WTC11 (cell line): ENCODE measurements at regions not wholly inside any gene's neighbourhood (a gene's known extent, or its start where the extent isn't known, plus 50 kb on each side); places are given as distances from the start of the nearest gene placed in this dataset.

ENCODE experiments used
- ATAC-seq: fragments of 200-7000 bp; cut with Tn5 transposase; 2 replicates; pipeline ENCODE4 v1.10.0; 2021; ENCODE audit warnings: mild to moderate bottlenecking, moderate library complexity
- CTCF ChIA-PET: fragments of 300-600 bp; sonication (Branson Sonifier 250); formaldehyde crosslinking; loops from one replicate; lab custom pipeline; 2021; ENCODE audit warnings: antibody characterized with exemption; lab: Charles Lee
- POLR2A ChIA-PET: fragments of 350-600 bp; sonication (Branson Sonifier 250); formaldehyde crosslinking; loops from one replicate; lab custom pipeline; 2021; ENCODE audit warnings: antibody characterized with exemption; lab: Charles Lee
- DNase-seq: peaks from one replicate; pipeline ENCODE4 v3.0.0; 2021; ENCODE audit warnings: low spot score
- H3K27ac Mint-ChIP-seq: 2 replicates; pipeline ENCODE4 v1.8.0; 2021; ENCODE audit warnings: mixed read lengths
- H3K27me3 Mint-ChIP-seq: 2 replicates; pipeline ENCODE4 v1.8.0; 2021; ENCODE audit warnings: low read depth, mild to moderate bottlenecking, moderate library complexity, mixed read lengths
- H3K36me3 Mint-ChIP-seq: 2 replicates; pipeline ENCODE4 v1.8.0; 2021; ENCODE audit warnings: mixed read lengths
- H3K4me1 Mint-ChIP-seq: 2 replicates; pipeline ENCODE4 v1.8.0; 2022; ENCODE audit warnings: mixed read lengths
- H3K4me3 Mint-ChIP-seq: 2 replicates; pipeline ENCODE4 v1.8.0; 2021; ENCODE audit warnings: mild to moderate bottlenecking, moderate library complexity, mixed read lengths
- H3K9me3 Mint-ChIP-seq: 2 replicates; pipeline ENCODE4 v1.8.0; 2021; ENCODE audit warnings: mixed read lengths
- ARID4B ChIP-seq: sonication (generic); formaldehyde crosslinking; IDR thresholded peaks from 2 replicates; pipeline ENCODE4 v1.8.0; 2023; ENCODE audit warnings: missing genetic modification reagents, mild to moderate bottlenecking, borderline replicate concordance
- ATF1 ChIP-seq: sonication (generic); formaldehyde crosslinking; IDR thresholded peaks from 2 replicates; pipeline ENCODE4 v1.8.1; 2023; ENCODE audit warnings: mild to moderate bottlenecking, moderate library complexity, missing genetic modification reagents
- ATF3 ChIP-seq: sonication (generic); formaldehyde crosslinking; conservative IDR thresholded peaks from 2 replicates; pipeline ENCODE4 v1.8.1; 2022; ENCODE audit warnings: mild to moderate bottlenecking, missing genetic modification reagents
- CREB1 ChIP-seq: sonication (generic); formaldehyde crosslinking; IDR thresholded peaks from 2 replicates; pipeline ENCODE4 v1.8.0; 2023; ENCODE audit warnings: mild to moderate bottlenecking, missing genetic modification reagents
- E2F5 ChIP-seq: sonication (generic); formaldehyde crosslinking; IDR thresholded peaks from 2 replicates; pipeline ENCODE4 v1.8.1; 2022; ENCODE audit warnings: mild to moderate bottlenecking, moderate library complexity, missing genetic modification reagents
- GABPB1 ChIP-seq: sonication (generic); formaldehyde crosslinking; IDR thresholded peaks from 2 replicates; pipeline ENCODE4 v1.8.1; 2023; ENCODE audit warnings: mild to moderate bottlenecking, missing genetic modification reagents
- JAZF1 ChIP-seq: fragments of 250-450 bp; sonication (Bioruptor Pico); IDR thresholded peaks from 2 replicates; pipeline ENCODE4 v1.9.0; 2021; ENCODE audit warnings: moderate library complexity, mild to moderate bottlenecking, inconsistent platforms
- MLX ChIP-seq: sonication (generic); formaldehyde crosslinking; IDR thresholded peaks from 2 replicates; pipeline ENCODE4 v1.8.1; 2023; ENCODE audit warnings: mild to moderate bottlenecking, missing genetic modification reagents, moderate library complexity
- NFE2L1 ChIP-seq: sonication (generic); formaldehyde crosslinking; IDR thresholded peaks from 2 replicates; pipeline ENCODE4 v1.8.1; 2023; ENCODE audit warnings: missing genetic modification reagents
- NR1H2 ChIP-seq: sonication (generic); formaldehyde crosslinking; IDR thresholded peaks from 2 replicates; pipeline ENCODE4 v1.9.0; 2021; ENCODE audit warnings: mild to moderate bottlenecking, moderate library complexity, missing genetic modification reagents
- RORB ChIP-seq: fragments of 250-450 bp; sonication (Bioruptor Pico); IDR thresholded peaks from 2 replicates; pipeline ENCODE4 v1.9.0; 2021; ENCODE audit warnings: mild to moderate bottlenecking
- SP1 ChIP-seq: sonication (generic); formaldehyde crosslinking; conservative IDR thresholded peaks from 2 replicates; pipeline ENCODE4 v1.8.1; 2022; ENCODE audit warnings: missing genetic modification reagents
- TEAD4 ChIP-seq: sonication (generic); formaldehyde crosslinking; IDR thresholded peaks from 2 replicates; pipeline ENCODE4 v1.8.0; 2022; ENCODE audit warnings: mild to moderate bottlenecking, missing genetic modification reagents
- USF1 ChIP-seq: sonication (generic); formaldehyde crosslinking; IDR thresholded peaks from 2 replicates; pipeline ENCODE4 v1.8.0; 2022; ENCODE audit warnings: mild to moderate bottlenecking, missing genetic modification reagents
- USF2 ChIP-seq: sonication (generic); formaldehyde crosslinking; IDR thresholded peaks from 2 replicates; pipeline ENCODE4 v1.8.1; 2023; ENCODE audit warnings: mild to moderate bottlenecking, missing genetic modification reagents, moderate library complexity
- ZNF138 ChIP-seq: sonication (generic); formaldehyde crosslinking; conservative IDR thresholded peaks from 2 replicates; pipeline ENCODE4 v1.8.1; 2022; ENCODE audit warnings: mild to moderate bottlenecking, moderate library complexity, missing genetic modification reagents
- ZNF317 ChIP-seq: sonication (generic); formaldehyde crosslinking; IDR thresholded peaks from 2 replicates; pipeline ENCODE4 v1.8.1; 2023; ENCODE audit warnings: low read depth, mild to moderate bottlenecking, moderate library complexity, missing genetic modification reagents, borderline replicate concordance
- ZNF423 ChIP-seq: fragments of 250-450 bp; sonication (Bioruptor Pico); IDR thresholded peaks from 2 replicates; pipeline ENCODE4 v2.1.2; 2022; ENCODE audit warnings: mild to moderate bottlenecking, moderate library complexity
- ZSCAN18 ChIP-seq: fragments of 250-450 bp; sonication (Bioruptor Pico); IDR thresholded peaks from 2 replicates; pipeline ENCODE4 v2.1.2; 2022; ENCODE audit warnings: mild to moderate bottlenecking, moderate library complexity

- TF ChIP-seq ATF1 (CRISPR knock-in tag) (no peak), ARID4B (CRISPR knock-in tag) (no peak), ZNF317 (CRISPR knock-in tag) (no peak), USF1 (CRISPR knock-in tag) (no peak), MLX (CRISPR knock-in tag) (no peak), GABPB1 (CRISPR knock-in tag) (no peak)
- TF ChIP-seq, all 79 proteins: peak for 0
Observed at GRCh38 chrX:39450234-39450977, 647.4 kb downstream of the BCOR start (continued).

GRCh38 chrX:39451046-39451445, 646.7 kb downstream of the BCOR start:
- H3K4me1 Mint-ChIP-seq = peaks cover 6% of the 10 kb centered on the region; the same call in 1 of the 2 replicates
- H3K4me3 Mint-ChIP-seq = no peak overlapping the region

GRCh38 chrX:39452401-39452800, 645.4 kb downstream of the BCOR start:
- Mint-ChIP-seq H3K27me3 (no peaks in the 10 kb centered on the region; the same call in 1 of the 2 replicates), H3K27ac (no peak overlapping the region), H3K36me3 (peaks cover 8% of the 10 kb centered on the region), H3K4me3 (no peak overlapping the region), H3K9me3 (peaks cover 11% of the 10 kb centered on the region), H3K4me1 (peaks cover 6% of the 10 kb centered on the region; the same call in 1 of the 2 replicates)
- ChIA-PET POLR2A (no interaction called here), CTCF (interaction anchor here (1.1 kb wide), 1 partner anchor 25 kb away, joined by 5 read pairs; no protein-coding TSS in a partner anchor)
- DNase-seq (no peak), ATAC-seq (no peak)
- TF ChIP-seq ATF3 (CRISPR knock-in tag) = no peak
- no peak for TF ChIP-seq ZSCAN18 (CRISPR knock-in tag)
- TF ChIP-seq SP1 (CRISPR knock-in tag) = no peak
- TF ChIP-seq E2F5 = no peak
- no peak for TF ChIP-seq TEAD4 (CRISPR knock-in tag)

More at GRCh38 chrX:39451046-39451445, 646.7 kb downstream of the BCOR start:
- DNase-seq (no peak), ATAC-seq (no peak)
- POLR2A ChIA-PET = no interaction called here
- H3K27me3 Mint-ChIP-seq = no peaks in the 10 kb centered on the region; the same call in 1 of the 2 replicates
- H3K36me3 Mint-ChIP-seq = no peaks in the 10 kb centered on the region
- no peak overlapping the region for H3K27ac Mint-ChIP-seq
- no peaks in the 10 kb centered on the region for H3K9me3 Mint-ChIP-seq
- CTCF ChIA-PET = no interaction called here
- no peak for TF ChIP-seq NR1H2 (CRISPR knock-in tag)
- TF ChIP-seq ZNF423 (CRISPR knock-in tag) = no peak
- TF ChIP-seq ZNF138 (CRISPR knock-in tag) = no peak
- no peak for TF ChIP-seq JAZF1
- TF ChIP-seq RORB (CRISPR knock-in tag) = no peak
- no peak for TF ChIP-seq USF2
- TF ChIP-seq NFE2L1 = no peak
- no peak for TF ChIP-seq CREB1 (CRISPR knock-in tag)
